Naive B cell (primary cell): ENCODE measurements at regions not wholly inside any gene's neighbourhood (a gene's known extent, or its start where the extent isn't known, plus 50 kb on each side); places are given as distances from the start of the nearest gene placed in this dataset.

Source experiments
- ATAC-seq, 2 donors: fragments of 150-1000 bp; cut with Tn5 transposase; 2 replicates each; pipeline ENCODE4 v1.10.0; 2021; ENCODE audit warnings: low read depth in 2 of 2, mild to moderate bottlenecking in 2 of 2, moderate library complexity in 2 of 2
- DNase-seq: peaks from one replicate; pipeline ENCODE4 v3.0.0; 2022
- H3K27ac Mint-ChIP-seq, 6 donors: one replicate each; pipeline ENCODE4 v1.8.0; 2020 to 2022; ENCODE audit warnings: mild to moderate bottlenecking in 6 of 6, mixed read lengths in 6 of 6, moderate library complexity in 5 of 6, inconsistent platforms in 2 of 6
- H3K27me3 Mint-ChIP-seq, 3 donors: one replicate each; pipeline ENCODE4 v1.8.0; 2021 to 2022; ENCODE audit warnings: mixed read lengths in 3 of 3, mild to moderate bottlenecking in 1 of 3
- H3K36me3 Mint-ChIP-seq, 2 donors: one replicate each; pipeline ENCODE4 v1.8.0; 2020 to 2022; ENCODE audit warnings: mixed read lengths in 2 of 2, inconsistent platforms in 1 of 2, mild to moderate bottlenecking in 1 of 2
- H3K4me1 Mint-ChIP-seq, 3 donors: one replicate each; pipeline ENCODE4 v1.8.0; 2020 to 2022; ENCODE audit warnings: mixed read lengths in 3 of 3, inconsistent platforms in 1 of 3, mild to moderate bottlenecking in 1 of 3, moderate library complexity in 1 of 3
- H3K4me3 Mint-ChIP-seq, 8 donors: one replicate each; pipeline ENCODE4 v1.8.0; 2020 to 2022; ENCODE audit warnings: mild to moderate bottlenecking in 8 of 8, mixed read lengths in 8 of 8, moderate library complexity in 8 of 8, inconsistent platforms in 2 of 8
- H3K9me3 Mint-ChIP-seq, 7 donors: one replicate each; pipeline ENCODE4 v1.8.0; 2020 to 2022; ENCODE audit warnings: mixed read lengths in 7 of 7, mild to moderate bottlenecking in 5 of 7, inconsistent platforms in 2 of 7, moderate library complexity in 1 of 7

DNA sequence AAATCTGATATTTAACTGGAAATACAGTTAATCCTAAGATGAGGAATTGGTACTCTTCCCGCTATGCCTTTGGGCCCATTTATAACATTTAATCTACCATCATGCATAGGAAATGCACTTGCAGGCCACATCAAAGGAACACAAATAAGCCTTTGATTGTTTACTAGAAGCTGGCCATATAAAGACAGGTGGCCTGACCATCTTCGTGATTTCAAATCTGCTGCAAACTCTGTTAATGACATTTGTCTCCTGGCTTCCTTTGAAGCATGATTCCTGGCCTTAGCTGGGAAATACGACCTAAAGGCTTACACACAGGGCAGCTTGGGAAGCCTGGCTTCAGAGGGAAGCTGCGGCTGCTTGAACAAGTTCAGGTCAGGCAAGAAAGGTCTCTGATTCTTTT lies 552.1 kb downstream of the CDH26 start:
- no peaks in the 10 kb centered on the region for H3K4me1 Mint-ChIP-seq
- ATAC-seq: no peak
- peaks cover 0 to 16% (median 9%) of the 10 kb centered on the region in 3 donors for H3K27me3 Mint-ChIP-seq

DNA sequence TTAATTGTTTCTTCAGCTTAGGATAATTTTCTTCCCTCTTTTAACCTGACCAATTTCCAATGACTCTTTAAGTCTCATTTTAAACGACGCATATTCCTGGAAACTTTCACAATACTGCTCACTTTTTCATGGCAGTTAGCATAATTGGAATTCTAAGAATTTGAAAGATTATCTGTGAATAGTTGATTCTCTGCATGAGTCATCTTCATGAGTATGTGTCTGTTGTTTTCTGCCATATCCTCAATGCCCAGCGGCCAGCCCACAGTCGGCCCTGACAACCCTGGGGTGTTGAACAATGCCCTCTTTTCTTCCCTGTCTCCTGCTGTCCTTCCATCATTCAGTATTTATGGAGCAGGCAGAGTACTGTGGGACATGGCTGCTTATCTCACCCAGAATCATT lies 554.2 kb downstream of the CDH26 start:
- Mint-ChIP-seq H3K9me3 (peaks cover 0 to 8% (median 0%) of the 10 kb centered on the region in 7 donors), H3K27ac (no peak overlapping the region), H3K4me3 (no peak overlapping the region), H3K4me1 (no peaks in the 10 kb centered on the region), H3K27me3 (peaks cover 0 to 11% (median 3%) of the 10 kb centered on the region in 3 donors), H3K36me3 (no peaks in the 10 kb centered on the region)
- no peak for ATAC-seq
- DNase-seq: no peak

More for the DNA sequence above, 552.1 kb downstream of the CDH26 start:
- H3K9me3 Mint-ChIP-seq: peaks cover 0 to 11% (median 0%) of the 10 kb centered on the region in 7 donors
- DNase-seq: no peak
- no peaks in the 10 kb centered on the region for H3K36me3 Mint-ChIP-seq
- no peak overlapping the region for H3K4me3 Mint-ChIP-seq
- H3K27ac Mint-ChIP-seq: no peak overlapping the region

DNA sequence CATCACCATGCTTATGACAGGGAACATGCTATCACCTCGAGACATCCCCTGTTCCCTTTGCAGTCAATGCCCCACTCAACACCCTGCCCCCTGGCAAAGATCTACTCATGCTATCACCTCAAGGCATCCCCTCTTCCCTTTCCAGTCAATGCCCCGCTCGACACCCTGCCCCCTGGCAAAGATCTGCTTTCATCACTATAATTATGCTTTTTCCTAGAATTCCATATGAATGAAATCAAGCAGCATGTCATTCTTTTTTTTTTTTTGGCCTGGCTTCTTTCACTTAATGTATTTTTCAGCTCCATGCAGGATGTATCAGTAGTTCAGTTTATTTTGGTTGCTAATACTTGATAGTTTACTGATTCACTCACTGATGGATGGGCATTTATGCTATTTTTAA lies 554.9 kb downstream of the CDH26 start:
- Mint-ChIP-seq H3K4me1 (no peaks in the 10 kb centered on the region), H3K4me3 (no peak overlapping the region), H3K36me3 (no peaks in the 10 kb centered on the region), H3K27ac (no peak overlapping the region), H3K9me3 (peaks cover 0 to 8% (median 0%) of the 10 kb centered on the region in 7 donors), H3K27me3 (peaks cover 3 to 11% (median 5%) of the 10 kb centered on the region in 3 donors)
- ATAC-seq (no peak), DNase-seq (no peak)

DNA sequence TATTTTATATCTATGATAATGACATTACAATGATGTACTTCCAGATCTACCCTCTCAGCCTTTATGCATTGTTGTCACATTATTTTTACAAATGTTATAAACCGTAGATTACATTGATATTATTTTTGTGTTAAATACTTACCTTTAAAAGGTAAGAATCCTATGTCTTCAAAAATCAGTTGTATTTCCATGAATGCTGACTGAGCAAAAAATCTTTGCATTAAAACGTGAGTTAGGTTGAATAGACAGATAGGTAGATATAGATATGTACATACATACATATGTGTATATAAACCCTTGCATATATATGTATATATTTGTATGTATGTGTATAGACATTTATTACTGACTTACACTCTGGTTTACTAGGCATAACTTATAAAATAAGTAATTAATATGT lies 558.2 kb downstream of the CDH26 start:
- Mint-ChIP-seq H3K36me3 (no peaks in the 10 kb centered on the region), H3K27me3 (peaks cover 0 to 11% (median 5%) of the 10 kb centered on the region in 3 donors), H3K4me1 (no peaks in the 10 kb centered on the region), H3K4me3 (no peak overlapping the region), H3K27ac (no peak overlapping the region), H3K9me3 (peaks cover 0 to 15% (median 0%) of the 10 kb centered on the region in 7 donors)
- no peak for DNase-seq
- no peak for ATAC-seq

DNA sequence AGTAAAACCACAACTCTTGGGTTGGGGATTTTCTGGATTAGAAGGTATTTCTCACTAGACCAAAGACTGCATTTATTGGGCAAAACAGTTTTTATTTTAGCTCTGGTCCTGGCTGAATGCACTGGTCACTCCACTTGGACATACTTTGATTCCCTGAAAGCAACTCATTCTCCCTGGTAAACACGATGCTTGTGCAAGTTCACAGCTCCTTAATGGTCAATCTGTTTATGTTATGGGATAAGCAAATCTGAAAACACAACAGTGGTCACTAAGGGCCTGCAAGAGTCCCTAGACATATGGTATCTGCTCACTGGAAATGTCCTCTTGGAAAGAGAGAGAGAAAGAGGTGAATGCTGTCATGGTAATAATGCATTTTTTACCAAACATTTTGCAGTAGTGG lies 559.8 kb downstream of the CDH26 start:
- Mint-ChIP-seq H3K27me3 (peaks cover 0 to 5% (median 1%) of the 10 kb centered on the region in 3 donors), H3K36me3 (no peaks in the 10 kb centered on the region), H3K4me3 (no peak overlapping the region), H3K4me1 (no peaks in the 10 kb centered on the region), H3K9me3 (peaks cover 0 to 13% (median 0%) of the 10 kb centered on the region in 7 donors), H3K27ac (no peak overlapping the region)
- DNase-seq (no peak), ATAC-seq (no peak)

DNA sequence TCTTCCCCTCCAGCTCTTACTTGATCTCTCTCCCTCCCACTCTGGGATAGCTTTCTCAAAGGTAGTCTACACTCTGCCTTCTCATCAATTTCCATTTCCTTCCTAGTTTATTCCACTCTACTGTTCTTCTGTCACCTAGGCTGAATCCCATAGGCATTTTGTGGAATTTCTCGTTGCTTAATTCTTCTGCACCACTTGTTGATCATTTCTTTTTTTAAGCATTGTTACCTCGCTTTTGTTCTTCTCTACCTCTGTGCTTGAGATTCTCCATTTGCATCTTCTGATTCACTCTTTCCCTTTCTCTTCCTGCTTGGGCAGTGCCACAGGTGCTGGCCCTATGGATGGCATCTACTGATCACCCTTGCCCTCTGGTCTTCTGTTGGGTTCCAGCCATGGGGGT lies 567.2 kb downstream of the CDH26 start:
- ATAC-seq: no peak
- no peak for DNase-seq
- Mint-ChIP-seq H3K36me3 (peaks cover 0 to 4% of the 10 kb centered on the region in 2 donors), H3K27ac (no peak overlapping the region), H3K9me3 (peaks cover 0 to 13% (median 8%) of the 10 kb centered on the region in 7 donors), H3K4me3 (no peak overlapping the region), H3K27me3 (peaks cover 0 to 3% (median 0%) of the 10 kb centered on the region in 3 donors), H3K4me1 (no peaks in the 10 kb centered on the region)

DNA sequence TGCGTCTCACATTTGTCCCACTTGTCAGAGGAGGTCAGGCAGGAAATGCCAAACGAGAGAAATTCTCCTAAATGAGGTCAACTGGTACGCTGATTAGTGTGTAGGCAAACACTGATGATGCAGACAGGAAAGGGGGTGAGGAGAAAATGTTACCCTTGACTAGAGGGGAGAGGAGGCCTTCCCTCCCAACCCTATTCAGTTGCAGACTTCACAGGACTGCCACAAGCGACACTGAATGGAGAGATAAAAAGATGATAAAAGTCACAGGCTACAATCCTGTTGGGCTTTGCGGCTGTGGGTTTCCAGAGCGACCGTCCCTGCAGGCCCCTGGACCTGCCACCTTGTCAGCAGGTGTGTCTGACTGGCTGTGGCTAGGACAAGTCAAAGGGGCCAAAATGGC lies 569.4 kb downstream of the CDH26 start:
- no peak for DNase-seq
- no peak overlapping the region for H3K4me3 Mint-ChIP-seq
- H3K27ac Mint-ChIP-seq: no peak overlapping the region
- H3K4me1 Mint-ChIP-seq: no peaks in the 10 kb centered on the region
- ATAC-seq: no peak
- H3K27me3 Mint-ChIP-seq: peaks cover 0 to 3% (median 0%) of the 10 kb centered on the region in 3 donors
- H3K9me3 Mint-ChIP-seq: peaks cover 0 to 13% (median 8%) of the 10 kb centered on the region in 7 donors
- peaks cover 0 to 4% of the 10 kb centered on the region in 2 donors for H3K36me3 Mint-ChIP-seq

DNA sequence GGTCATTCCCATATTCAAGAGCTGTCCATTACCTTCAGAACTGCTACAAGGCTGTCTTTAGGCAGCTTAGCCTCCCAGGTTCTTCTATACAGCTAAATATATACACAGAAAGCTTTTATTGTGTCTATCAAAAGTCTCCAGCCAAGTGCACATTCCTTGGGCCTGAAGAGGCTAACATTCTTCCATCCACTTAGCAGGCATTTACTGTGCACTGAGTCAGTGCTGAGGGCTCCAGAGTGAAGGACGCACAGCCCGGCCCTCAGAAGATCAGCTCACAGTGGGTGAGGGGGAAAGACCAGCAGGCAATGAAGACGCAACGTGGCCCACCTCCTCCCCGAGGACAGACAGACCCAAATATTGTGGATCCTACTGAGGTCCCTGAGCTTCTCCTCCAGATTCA lies 569.9 kb downstream of the CDH26 start:
- Mint-ChIP-seq H3K9me3 (peaks cover 0 to 13% (median 8%) of the 10 kb centered on the region in 7 donors), H3K4me1 (no peaks in the 10 kb centered on the region)

DNA sequence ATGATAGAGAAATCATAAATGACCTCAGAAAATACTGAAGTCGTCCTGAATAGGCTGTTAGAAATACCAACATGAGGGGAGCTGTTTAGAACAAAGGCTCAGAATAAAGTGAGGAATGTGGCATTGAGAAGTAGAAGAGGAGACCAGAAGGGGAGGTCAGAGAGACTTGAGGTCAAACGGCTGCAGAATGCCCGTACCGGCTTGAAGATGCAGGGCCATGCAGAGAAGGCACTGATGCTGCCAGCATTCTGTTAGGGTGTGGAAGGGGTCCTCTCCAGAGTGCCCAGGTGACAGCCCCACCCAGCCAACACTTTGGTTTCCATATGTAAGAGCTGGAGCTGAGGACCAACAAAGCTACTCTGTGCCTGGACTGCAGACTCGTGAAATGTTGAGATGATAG lies 570.9 kb downstream of the CDH26 start:
- Mint-ChIP-seq H3K4me3 (no peak overlapping the region), H3K36me3 (peaks cover 0 to 4% of the 10 kb centered on the region in 2 donors), H3K27ac (no peak overlapping the region), H3K4me1 (no peaks in the 10 kb centered on the region), H3K27me3 (peaks cover 0 to 3% (median 3%) of the 10 kb centered on the region in 3 donors), H3K9me3 (peaks cover 0 to 11% (median 8%) of the 10 kb centered on the region in 7 donors)
- ATAC-seq: no peak
- no peak for DNase-seq

More for the DNA sequence above, 569.9 kb downstream of the CDH26 start:
- Mint-ChIP-seq H3K27me3 (peaks cover 0 to 3% (median 0%) of the 10 kb centered on the region in 3 donors), H3K4me3 (no peak overlapping the region), H3K27ac (no peak overlapping the region), H3K36me3 (peaks cover 0 to 4% of the 10 kb centered on the region in 2 donors)
- no peak for ATAC-seq
- no peak for DNase-seq

DNA sequence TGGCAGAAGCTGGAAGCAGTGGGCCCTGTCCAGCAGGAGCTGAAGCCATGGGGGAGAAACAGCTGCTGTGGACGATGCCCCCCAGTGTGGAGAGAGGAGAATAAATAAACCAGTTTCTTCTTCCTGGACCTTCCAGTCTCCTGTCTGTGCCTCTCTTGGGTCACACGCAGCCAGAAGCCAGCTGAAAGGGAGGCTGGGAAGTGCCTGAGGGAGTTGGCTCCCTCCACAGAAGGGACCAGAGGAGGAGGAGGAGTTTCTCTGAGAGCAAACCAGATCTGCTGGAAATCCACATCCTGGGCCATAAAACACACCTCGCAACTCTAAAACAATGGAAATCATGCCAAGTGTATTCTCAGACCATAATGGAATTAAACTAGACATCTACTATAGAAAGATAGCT lies 577.0 kb downstream of the CDH26 start:
- Mint-ChIP-seq H3K27me3 (peaks cover 0 to 17% (median 17%) of the 10 kb centered on the region in 3 donors), H3K27ac (no peak overlapping the region), H3K4me1 (no peaks in the 10 kb centered on the region), H3K4me3 (no peak overlapping the region), H3K36me3 (no peaks in the 10 kb centered on the region), H3K9me3 (peaks cover 0 to 5% (median 2%) of the 10 kb centered on the region in 7 donors)
- ATAC-seq: no peak
- no peak for DNase-seq

DNA sequence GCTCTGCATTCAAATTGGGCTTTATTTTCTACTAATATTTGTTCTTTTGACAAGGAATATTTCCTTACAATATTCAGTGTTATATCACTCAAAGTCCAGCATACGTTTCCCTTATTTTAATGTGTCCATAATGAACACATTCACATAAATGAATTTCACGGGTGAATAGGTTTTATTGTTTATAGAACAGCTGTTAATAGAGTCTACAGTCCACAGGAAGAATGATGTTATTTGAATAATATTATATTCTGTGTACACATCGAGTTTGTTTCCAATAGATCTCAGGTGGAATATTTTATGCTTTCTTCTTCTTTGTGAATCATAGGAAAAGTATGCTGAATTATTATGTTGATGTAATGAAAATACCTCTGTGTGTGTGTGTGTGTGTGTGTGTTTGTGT lies 582.4 kb downstream of the CDH26 start:
- Mint-ChIP-seq H3K27ac (no peak overlapping the region), H3K27me3 (peaks cover 0 to 7% (median 4%) of the 10 kb centered on the region in 3 donors), H3K4me3 (no peak overlapping the region), H3K9me3 (peaks cover 0 to 7% (median 2%) of the 10 kb centered on the region in 7 donors), H3K4me1 (no peaks in the 10 kb centered on the region), H3K36me3 (no peaks in the 10 kb centered on the region)
- ATAC-seq (no peak), DNase-seq (no peak)

DNA sequence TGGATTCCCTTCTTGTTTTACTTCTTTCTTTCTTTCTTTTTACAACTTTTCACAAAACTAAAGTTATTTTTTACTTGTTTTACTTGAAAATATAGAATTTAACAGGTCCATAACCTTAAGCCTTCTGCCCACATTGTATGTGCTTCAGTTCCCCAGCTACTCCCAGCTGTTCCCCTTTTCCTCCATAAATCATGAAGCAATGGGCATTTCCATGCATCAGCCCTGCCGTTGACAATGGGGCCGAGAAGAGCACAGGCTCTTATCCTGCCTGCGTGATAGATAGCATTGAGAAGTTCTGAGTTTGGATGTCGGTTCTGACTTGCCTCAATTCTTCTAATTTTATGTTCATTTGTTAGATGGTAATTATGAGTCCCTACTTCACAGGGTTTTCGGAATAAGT lies 583.8 kb downstream of the CDH26 start:
- H3K4me3 Mint-ChIP-seq: no peak overlapping the region
- no peak for DNase-seq
- no peaks in the 10 kb centered on the region for H3K4me1 Mint-ChIP-seq
- ATAC-seq: no peak
- peaks cover 0 to 3% (median 0%) of the 10 kb centered on the region in 3 donors for H3K27me3 Mint-ChIP-seq
- peaks cover 0 to 17% (median 5%) of the 10 kb centered on the region in 7 donors for H3K9me3 Mint-ChIP-seq
- no peaks in the 10 kb centered on the region for H3K36me3 Mint-ChIP-seq
- H3K27ac Mint-ChIP-seq: no peak overlapping the region

DNA sequence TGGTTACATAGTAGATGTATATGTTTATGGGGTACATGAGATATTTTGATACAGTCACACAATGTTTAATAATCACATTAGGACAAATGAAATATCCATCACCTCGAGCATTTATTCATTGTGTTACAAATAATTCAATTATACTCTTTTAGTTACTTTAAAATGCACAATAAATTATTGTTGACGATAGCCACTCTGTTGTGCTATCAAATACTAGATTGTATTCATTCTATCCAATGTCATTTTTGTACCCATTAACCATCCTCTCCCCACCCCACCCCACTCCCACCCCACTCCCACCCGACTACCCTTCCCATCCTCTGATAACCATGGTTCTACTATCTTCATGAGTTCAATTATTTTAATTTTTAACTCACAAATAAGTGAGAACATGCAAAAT lies 585.4 kb downstream of the CDH26 start:
- H3K27ac Mint-ChIP-seq: no peak overlapping the region
- H3K36me3 Mint-ChIP-seq: no peaks in the 10 kb centered on the region
- no peaks in the 10 kb centered on the region for H3K4me1 Mint-ChIP-seq
- H3K4me3 Mint-ChIP-seq: no peak overlapping the region
- ATAC-seq (no peak), DNase-seq (no peak)
- H3K27me3 Mint-ChIP-seq: no peaks in the 10 kb centered on the region
- peaks cover 0 to 20% (median 8%) of the 10 kb centered on the region in 7 donors for H3K9me3 Mint-ChIP-seq

DNA sequence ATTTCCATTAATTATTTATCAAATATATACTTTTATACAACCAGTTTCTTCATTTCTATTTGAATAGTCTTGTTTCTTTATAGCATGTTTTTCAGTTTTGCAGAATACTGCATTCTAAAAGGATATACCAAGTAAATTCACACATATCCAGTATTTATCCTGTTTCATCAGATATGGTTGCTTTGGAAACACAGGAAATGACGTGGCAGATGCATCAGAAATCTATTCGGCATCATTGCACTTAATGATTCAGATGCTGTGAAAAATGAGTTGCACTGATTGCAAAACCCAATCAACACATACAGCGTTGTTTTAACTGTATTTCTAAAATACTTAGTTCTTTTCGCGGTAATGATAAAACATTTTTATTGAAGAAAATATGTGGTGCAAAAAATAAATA lies 594.9 kb downstream of the CDH26 start:
- ATAC-seq: no peak
- Mint-ChIP-seq H3K9me3 (peaks cover 0 to 9% (median 0%) of the 10 kb centered on the region in 7 donors), H3K27ac (no peak overlapping the region), H3K27me3 (peaks cover 12 to 20% (median 14%) of the 10 kb centered on the region in 3 donors), H3K4me3 (no peak overlapping the region), H3K36me3 (no peaks in the 10 kb centered on the region), H3K4me1 (no peaks in the 10 kb centered on the region)
- DNase-seq: no peak

DNA sequence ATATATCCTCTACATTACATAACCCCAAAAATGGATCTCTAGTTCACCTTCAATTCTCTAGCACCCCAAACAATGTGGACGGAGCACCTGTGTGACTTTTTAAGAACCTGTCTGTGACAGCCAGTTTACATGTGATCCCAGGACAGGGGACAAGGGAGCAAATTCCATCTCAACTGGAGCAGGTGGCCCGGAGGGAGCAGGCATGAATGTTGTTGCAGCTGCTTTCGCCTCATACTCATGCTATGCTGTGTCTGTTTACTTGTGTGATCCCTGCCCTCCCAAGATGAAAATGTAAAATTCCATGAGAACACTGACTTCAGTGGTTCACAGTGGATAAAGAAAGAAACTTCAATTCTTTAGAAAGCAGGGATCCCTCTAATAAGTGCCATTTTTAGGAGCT lies 600.3 kb downstream of the CDH26 start:
- ATAC-seq: no peak
- Mint-ChIP-seq H3K27ac (no peak overlapping the region), H3K9me3 (peaks cover 0 to 5% (median 2%) of the 10 kb centered on the region in 7 donors), H3K4me3 (no peak overlapping the region), H3K4me1 (no peaks in the 10 kb centered on the region), H3K27me3 (peaks cover 12 to 21% (median 12%) of the 10 kb centered on the region in 3 donors), H3K36me3 (no peaks in the 10 kb centered on the region)
- DNase-seq: no peak
